Testis (tissue), 2 donors: ENCODE measurements at regions not wholly inside any gene's neighbourhood (a gene's known extent, or its start where the extent isn't known, plus 50 kb on each side); places are given as distances from the start of the nearest gene placed in this dataset.

Source experiments
- DNase-seq: peaks from one replicate; pipeline ENCODE4 v3.0.0-alpha.2; 2019
- H3K27ac ChIP-seq, 2 donors: fragments of 200-600 bp; sonication (generic); one replicate each; pipeline ENCODE4 v1.5.1; 2019
- H3K27me3 ChIP-seq: fragments of 200-600 bp; sonication (generic); one replicate; pipeline ENCODE4 v1.5.1; 2019
- H3K36me3 ChIP-seq: fragments of 200-600 bp; sonication (generic); one replicate; pipeline ENCODE4 v1.5.1; 2017; ENCODE audit warnings: low read depth; ENCODE audit errors: missing control alignments
- H3K4me1 ChIP-seq: fragments of 200-600 bp; sonication (generic); one replicate; pipeline ENCODE4 v1.5.1; 2019
- H3K4me3 ChIP-seq, 2 donors: fragments of 200-600 bp; sonication (generic); one replicate each; pipeline ENCODE4 v1.5.1; 2017 to 2019
- H3K9me3 ChIP-seq: fragments of 200-600 bp; sonication (generic); one replicate; pipeline ENCODE4 v1.5.1; 2017
- CTCF ChIP-seq, 3 experiments: fragments of 450-650 bp in 2 of 3; fragments of 200-600 bp in 1 of 3; sonication (generic) in 1 of 3; IDR thresholded peaks; one replicate each; pipeline ENCODE4 v1.5.1; 2016 to 2019; ENCODE audit warnings: antibody characterized with exemption in 3 of 3, mild to moderate bottlenecking in 2 of 3, moderate library complexity in 1 of 3
- POLR2A ChIP-seq: fragments of 450-650 bp; IDR thresholded peaks from one replicate; pipeline ENCODE4 v1.6.1; 2017; ENCODE audit warnings: antibody characterized with exemption, mild to moderate bottlenecking, moderate library complexity
- WGBS, 2 donors: methylation state at CpG; one replicate each; pipeline ENCODE4 v1.1.5; 2018; 5-methylcytosine and 5-hydroxymethylcytosine counted together
- intact Hi-C: fragments of 100-400 bp; cut with DNase I; formaldehyde crosslinking; loops from one replicate; pipeline ENCODE4 v1.15.1; 2023; ENCODE audit warnings: low total_unique reads

GRCh38 chr6:132244744-132245143, 156.5 kb downstream of the MOXD1 start:
- Histone ChIP-seq H3K36me3 (no peaks in the 10 kb centered on the region), H3K4me1 (no peaks in the 10 kb centered on the region), H3K9me3 (no peaks in the 10 kb centered on the region), H3K27ac (no peak overlapping the region), H3K4me3 (no peak overlapping the region), H3K27me3 (no peaks in the 10 kb centered on the region)
- WGBS, 2 donors, result 90 to 94% methylated on average over 3 of the region's 3 CpGs
- TF ChIP-seq POLR2A (no peak), CTCF (IDR thresholded peaks at IDR 0.05) (no peak)
- intact Hi-C loops, result no loop called here
- DNase-seq, result no peak

GRCh38 chr6:132236744-132237143, 164.5 kb downstream of the MOXD1 start:
- Histone ChIP-seq H3K27ac (no peak overlapping the region), H3K36me3 (no peaks in the 10 kb centered on the region), H3K27me3 (no peaks in the 10 kb centered on the region), H3K4me1 (no peaks in the 10 kb centered on the region), H3K9me3 (no peaks in the 10 kb centered on the region), H3K4me3 (no peak overlapping the region)
- no peak for TF ChIP-seq POLR2A
- no peak for TF ChIP-seq CTCF (IDR thresholded peaks at IDR 0.05)
- 27 to 33% methylated on average over 3 of the region's 3 CpGs for WGBS, 2 donors
- DNase-seq, result no peak
- intact Hi-C loops, result no loop called here

- intact Hi-C loops, result no loop called here
- H3K9me3 ChIP-seq, result no peaks in the 10 kb centered on the region
- 62 to 67% methylated on average over 1 of the region's 1 CpG for WGBS, 2 donors
- no peaks in the 10 kb centered on the region for H3K36me3 ChIP-seq
- no peak overlapping the region for H3K27ac ChIP-seq
- no peaks in the 10 kb centered on the region for H3K4me1 ChIP-seq
- no peak for DNase-seq
- no peaks in the 10 kb centered on the region for H3K27me3 ChIP-seq
- TF ChIP-seq CTCF (IDR thresholded peaks at IDR 0.05), result no peak
- TF ChIP-seq POLR2A, result no peak
- no peak overlapping the region for H3K4me3 ChIP-seq
These were observed 165.0 kb downstream of the MOXD1 start for GRCh38 chr6:132236281-132236680.

- TF ChIP-seq POLR2A, result no peak
- no peak for TF ChIP-seq CTCF (IDR thresholded peaks at IDR 0.05)
- Histone ChIP-seq H3K4me1 (no peaks in the 10 kb centered on the region), H3K27me3 (no peaks in the 10 kb centered on the region), H3K4me3 (no peak overlapping the region), H3K27ac (no peak overlapping the region), H3K9me3 (no peaks in the 10 kb centered on the region), H3K36me3 (no peaks in the 10 kb centered on the region)
- WGBS, 2 donors, result 83 to 84% methylated on average over 2 of the region's 2 CpGs
- DNase-seq, result no peak
- intact Hi-C loops, result no loop called here
These were observed 165.5 kb downstream of the MOXD1 start for GRCh38 chr6:132235596-132236280.

GRCh38 chr6:132234356-132234755, 166.9 kb downstream of the MOXD1 start:
- H3K27me3 ChIP-seq, result no peaks in the 10 kb centered on the region
- WGBS, 2 donors, result 97 to 99% methylated on average over 2 of the region's 2 CpGs
- H3K27ac ChIP-seq, result no peak overlapping the region
- no peak for DNase-seq
- no peak for TF ChIP-seq POLR2A
- TF ChIP-seq CTCF (IDR thresholded peaks at IDR 0.05), result no peak
- H3K4me3 ChIP-seq, result no peak overlapping the region
- H3K36me3 ChIP-seq, result no peaks in the 10 kb centered on the region
- H3K4me1 ChIP-seq, result no peaks in the 10 kb centered on the region
- no peaks in the 10 kb centered on the region for H3K9me3 ChIP-seq
- intact Hi-C loops, result no loop called here
